NCI-H526 (cell line): ENCODE measurements at regions not wholly inside any gene's neighbourhood (a gene's known extent, or its start where the extent isn't known, plus 50 kb on each side); places are given as distances from the start of the nearest gene placed in this dataset.
"Not testable (repeated sequence)": the region's sequence is repeated elsewhere in the genome, so short reads cannot be mapped to it uniquely, and the experiment has no call there.

Source experiments
- DNase-seq, 2 experiments: peaks; one replicate each; lab custom pipeline; 2025; lab: John Stamatoyannopoulos, UW

DNA sequence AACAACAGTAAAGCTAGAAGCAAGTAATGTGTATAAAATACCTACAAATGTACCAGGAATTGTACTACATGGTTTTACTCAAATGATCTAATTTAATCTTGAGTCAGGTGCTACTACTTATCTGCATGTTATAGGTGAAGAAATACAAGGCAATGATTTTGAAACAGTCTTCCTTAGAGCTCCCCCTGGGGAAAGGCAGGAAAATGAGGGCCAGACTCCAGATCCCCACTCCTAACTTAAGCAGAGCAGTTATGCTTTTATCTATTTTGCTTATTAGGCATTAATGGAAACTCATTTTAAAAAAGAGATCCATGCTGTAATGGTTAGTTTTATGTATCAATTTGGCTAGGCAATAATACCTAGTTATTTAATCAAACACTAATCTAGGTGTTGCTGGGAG is 109.3 kb upstream of the CPSF6 start:
- no peak for DNase-seq

DNA sequence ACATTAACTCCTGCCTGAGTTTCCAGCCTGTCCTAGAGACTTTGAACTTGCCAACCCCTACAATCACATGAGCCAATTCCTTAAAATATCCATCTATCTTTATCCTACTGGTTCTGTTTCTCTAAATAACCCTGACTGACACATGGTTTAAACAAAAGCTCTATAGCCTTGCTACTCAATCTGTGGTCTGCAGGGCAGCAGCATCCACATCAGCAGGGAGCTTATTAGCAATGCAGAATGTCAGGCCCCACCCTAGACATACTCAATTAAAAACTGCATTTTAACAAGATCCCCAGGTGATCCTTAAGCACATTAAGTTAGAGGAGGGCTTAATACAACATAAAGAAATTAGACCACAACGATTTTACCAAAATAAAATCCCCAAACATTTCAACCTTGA is 108.3 kb upstream of the CPSF6 start:
- DNase-seq = no peak

DNA sequence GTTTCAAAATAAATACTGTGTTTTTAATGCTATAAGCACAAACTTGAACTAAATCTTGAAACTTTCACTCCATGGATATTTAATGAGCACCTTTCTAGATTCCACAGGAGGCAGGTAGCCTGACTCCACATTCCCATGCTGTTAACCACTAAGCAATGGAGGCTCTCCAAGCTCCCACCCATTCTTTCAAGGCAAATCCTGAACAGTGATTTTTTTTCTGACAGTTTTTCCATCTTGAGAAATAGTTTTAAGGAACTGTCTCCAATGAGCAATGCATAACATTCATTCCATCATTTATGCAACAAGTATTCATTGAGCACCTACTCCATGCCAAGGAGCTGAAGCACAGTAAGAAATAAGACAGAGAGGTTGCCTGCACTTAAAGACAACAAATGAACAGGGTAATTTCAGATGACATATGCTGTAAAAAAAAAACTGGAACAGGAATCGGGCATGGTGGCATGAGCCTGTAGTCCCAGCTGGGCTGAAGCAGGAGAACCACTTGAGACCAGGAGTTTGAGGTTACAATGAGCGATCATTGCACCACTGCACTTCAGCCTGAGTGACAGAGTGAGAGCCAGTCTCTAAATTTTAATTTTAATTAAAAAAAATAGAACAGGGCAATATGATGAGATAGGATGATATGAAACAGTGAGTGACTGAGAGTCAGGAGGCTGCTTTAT is 102.3 kb upstream of the CPSF6 start:
- DNase-seq = no peak

DNA sequence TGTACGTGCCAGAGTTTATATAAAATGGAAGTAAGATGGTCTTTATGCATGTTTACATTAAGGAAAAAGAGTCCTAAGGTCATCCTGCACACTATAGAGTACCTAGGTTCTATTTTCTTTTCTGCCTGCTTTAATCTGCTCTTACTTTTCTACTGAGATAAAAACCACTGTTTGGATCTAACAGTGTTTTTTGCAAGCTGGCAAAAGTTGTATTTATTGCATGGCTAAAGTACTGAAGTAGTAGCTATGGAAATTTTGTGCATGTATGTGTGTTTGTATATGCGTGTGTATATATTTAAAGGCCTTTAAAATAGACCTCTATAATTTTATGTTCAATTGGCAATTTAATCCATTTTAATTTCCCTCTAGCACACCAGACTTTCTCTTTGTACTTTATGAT is 98.3 kb upstream of the CPSF6 start:
- no peak for DNase-seq

DNA sequence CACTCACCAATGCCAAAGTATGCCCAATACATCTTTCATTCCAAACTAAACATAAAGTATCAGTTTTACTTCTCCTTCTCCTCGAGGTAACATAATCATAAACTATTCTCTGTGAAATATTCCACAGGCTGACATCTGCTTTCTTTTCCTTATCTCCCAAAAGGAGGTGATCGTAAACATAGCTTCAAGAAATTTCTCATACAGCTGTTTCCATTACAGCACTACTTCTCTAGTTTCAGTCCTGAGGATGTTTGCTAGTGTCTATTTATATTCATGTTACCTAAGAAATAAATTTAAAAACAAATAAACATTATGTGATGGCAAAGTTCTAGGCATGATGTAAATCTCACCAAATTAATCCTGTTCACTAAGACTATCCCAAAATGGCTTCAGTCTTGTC is 90.1 kb upstream of the CPSF6 start:
- DNase-seq = no peak

DNA sequence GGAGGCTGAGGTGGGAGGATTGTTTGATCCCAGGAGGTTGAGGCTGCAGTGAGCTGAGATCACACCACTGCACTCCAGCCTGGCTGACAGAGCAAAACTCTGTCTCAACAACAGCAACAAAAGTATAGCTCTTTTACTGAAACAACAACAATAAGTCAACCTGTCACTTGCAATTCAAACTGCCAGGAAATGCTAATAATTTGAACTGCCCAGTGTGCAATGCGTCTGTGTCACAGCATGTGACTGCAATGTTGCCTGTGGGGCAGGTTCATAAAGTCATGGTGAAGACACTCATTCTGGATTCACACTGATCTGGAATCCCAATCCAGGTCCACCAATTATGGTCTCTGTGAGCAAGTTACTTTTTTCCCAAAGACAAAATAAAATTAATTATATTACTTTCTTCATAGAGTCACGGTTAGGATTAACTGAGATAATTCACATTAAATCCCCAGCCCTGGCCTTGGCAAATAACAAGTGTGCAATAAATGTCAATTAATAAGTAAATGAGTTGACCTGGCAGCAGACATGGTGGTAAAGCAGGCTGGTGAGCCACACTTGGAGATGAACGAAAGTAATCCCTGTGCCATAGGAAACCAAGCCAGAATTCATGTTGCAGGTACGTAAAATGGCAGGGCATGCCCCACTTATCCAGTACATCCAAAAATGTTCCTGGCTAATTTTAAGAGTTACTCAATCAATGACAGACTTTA is 89.1 kb upstream of the CPSF6 start:
- DNase-seq = no peak

DNA sequence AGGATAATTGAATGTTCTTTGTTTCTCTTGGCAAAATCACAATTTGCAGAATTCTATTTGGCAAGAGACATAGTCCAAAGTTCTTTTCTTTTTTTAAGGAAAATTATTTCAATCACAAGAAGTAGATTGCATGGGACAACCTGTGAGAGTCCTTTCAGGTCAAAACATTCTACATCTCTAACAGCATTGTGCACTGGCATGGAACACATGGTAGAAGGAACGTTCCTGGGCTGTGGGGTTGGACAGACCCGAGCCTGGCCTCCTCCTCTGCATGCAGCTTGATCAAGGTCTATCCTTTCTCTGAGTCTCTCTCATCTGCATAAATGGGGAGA is 88.6 kb upstream of the CPSF6 start:
- DNase-seq = no peak

DNA sequence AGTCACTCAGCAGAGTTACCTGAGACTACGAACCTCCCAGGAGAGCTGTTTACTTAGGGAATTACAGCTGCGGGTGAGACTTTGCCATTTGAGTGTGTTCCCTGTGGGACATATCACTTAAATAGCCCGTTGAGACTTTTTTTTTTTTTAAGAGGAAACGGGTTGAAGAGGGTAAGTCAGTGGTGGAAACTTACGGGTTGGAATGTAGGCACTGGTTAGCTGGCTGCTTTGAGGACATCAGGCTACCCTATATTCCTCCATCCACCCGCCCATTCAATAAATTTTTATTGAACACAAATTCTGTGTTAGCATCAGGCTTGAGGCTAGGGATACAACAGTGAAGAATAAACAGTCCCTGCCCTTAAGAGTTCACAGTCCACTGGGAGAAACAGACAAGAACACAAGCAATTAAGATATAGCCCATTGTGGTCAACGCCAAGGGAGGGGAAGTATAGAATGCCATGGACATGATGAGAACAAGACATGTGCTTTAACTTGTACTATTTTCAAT is 88.1 kb upstream of the CPSF6 start:
- peak; percentile 18 to 37 for DNase-seq

DNA sequence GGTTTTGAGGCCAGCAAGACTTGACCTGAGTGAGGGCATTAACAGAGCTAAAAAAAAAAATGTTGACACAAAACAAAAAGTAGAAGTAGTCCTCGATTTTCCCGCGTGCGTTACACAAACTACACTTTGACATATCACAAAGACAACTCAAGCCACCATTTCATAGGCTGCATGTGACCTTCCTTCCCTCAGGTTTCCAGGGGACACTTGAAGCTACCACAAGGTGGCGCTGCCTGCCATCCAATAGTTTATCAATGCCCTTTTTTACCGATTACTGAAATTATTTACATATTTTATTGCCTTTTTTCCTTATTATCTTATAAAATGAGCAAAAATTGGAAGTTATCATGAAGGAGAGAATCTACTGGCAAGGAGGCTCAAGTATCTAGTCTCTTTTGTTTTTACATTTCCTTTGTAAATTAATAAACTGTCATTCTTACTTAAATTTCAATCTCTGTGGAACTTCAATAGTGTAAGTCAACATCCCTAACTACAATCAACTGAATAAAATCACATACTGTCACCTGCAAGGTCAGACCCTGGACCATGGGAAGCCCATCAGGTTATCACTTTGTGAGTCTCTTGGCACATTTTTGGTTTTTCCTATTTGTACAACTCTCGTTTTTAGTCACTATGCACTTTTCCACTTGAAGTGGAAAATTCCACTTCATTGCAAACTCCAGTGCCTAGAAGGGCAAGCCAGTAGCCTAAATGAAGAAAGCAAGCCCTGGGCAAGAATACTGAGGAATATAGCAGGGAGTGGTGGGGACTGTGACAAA is 84.6 kb upstream of the CPSF6 start:
- DNase-seq = peak in 1 of 2 experiments; percentile 67

DNA sequence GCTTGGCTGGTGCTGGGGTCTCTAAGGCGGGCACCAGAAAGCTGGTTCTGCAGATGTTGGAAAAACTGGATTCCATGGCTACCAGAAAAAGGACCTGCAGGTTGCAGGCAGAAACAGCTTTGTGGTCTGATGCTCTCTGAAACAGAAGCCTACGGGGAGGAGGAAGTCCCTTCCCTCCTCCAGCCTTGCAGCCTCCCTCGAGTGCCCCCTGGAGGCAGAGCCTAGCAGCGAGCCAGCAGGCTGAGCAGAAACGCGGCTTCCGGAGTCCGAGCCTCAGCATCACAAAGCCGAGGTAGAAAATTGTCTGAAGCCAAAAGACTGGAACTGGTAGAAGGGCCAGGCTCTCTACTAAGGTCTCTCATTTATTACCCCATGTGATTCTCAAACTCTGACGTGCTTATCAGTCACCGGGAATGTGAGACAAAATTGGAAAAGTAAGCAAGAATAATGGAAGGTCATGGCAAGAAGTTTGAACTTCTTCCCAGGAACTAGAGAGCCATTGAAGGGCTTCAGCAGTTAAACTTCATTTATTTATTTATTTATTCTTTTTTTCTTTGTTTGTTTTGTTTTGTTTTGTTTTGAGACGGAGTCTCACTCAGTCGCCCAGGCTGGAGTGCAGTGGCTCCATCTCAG is 82.2 kb upstream of the CPSF6 start:
- peak; percentile 62 to 92 for DNase-seq

DNA sequence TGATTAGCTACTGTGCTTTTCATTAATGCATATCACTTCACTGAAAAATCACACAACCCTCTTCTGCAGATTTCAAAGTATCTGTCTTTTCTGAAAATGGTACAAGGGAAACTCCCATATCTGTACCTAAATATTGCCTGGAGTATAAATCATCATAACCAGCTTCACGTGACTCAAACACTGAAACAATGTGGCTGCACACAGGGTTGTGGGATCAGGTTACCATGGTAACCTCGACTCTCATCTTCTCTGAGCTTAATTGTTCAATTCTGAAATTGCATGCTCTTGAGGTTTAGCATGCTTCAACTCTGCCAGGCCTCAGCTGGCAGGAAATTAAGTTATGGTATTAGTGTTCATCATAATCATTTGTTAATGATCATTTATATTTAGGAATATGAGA is 77.5 kb upstream of the CPSF6 start:
- DNase-seq = no peak

DNA sequence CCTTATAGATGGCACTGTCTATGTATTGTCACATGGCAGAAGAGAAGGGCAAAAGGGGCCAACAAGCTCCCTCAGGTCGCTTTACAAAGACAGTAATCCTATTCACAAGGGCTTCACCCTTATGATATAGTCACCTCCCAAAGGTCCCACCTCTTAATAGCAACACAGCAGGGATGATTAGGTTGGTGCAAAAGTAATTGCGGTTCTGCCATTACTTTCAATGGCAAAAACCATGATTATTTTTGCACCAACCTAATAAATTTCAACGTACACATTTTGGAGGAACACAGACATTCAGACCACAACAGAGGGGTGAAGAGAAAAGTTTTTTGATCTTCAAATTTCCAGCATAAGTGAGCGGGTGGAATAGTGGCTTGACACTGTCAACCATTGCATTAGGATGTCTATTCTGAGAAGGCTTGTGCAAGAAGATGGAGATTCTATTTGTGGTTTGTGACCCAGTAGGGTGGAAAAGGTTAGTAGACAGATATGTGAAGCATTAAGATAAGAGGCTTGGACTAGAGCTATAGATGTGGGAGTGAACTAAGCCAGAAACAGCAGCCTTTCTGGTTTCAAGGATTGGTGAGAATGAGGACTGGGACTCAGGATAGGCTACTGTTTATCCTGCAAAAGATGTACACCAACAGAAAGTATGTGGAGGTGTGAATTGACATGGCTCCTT is 75.5 kb upstream of the CPSF6 start:
- no peak for DNase-seq

DNA sequence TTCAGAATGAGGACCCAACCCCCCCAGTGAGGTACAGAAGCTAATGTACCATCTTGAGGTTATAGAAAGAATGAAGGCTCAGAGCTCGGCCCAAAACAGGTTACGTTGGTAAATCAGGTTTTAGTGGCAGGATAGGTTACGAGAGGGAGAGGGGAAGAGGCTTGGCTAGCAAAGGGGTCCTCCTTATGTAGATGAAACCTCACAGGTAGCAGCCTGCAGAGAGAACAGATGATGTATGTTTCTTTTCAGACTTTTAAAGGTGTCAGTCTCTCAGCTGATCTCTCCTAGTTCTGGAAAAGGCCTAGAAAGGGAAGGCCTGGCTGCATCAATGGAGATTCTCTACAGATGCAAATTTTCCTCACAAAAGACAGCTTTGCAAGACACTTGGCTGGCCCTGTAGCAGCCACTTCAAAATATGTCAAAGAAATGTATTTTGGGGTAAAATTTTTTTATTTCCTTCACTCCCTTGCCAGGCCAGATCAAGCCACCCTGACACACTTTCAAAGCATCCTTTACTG is 71.7 kb upstream of the CPSF6 start:
- DNase-seq = no peak

DNA sequence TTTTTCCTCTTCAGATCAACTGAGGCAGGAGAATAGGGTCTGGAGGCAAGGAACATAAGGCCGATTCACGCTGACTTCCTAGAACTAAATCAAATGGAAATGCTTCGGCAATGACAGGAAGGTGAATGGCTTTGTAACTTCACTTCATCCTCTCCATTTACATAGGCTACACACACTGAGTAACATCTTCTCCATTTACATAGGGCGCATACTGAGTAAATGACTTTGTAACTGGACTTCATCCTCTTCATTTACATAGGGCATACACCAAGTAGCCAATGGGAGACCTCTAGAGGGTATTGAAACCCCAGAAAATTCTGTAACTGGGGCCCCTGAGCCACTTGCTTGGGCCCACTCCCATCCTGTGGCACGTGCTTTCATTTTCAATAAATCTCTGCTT is 71.0 kb upstream of the CPSF6 start:
- DNase-seq = no peak

DNA sequence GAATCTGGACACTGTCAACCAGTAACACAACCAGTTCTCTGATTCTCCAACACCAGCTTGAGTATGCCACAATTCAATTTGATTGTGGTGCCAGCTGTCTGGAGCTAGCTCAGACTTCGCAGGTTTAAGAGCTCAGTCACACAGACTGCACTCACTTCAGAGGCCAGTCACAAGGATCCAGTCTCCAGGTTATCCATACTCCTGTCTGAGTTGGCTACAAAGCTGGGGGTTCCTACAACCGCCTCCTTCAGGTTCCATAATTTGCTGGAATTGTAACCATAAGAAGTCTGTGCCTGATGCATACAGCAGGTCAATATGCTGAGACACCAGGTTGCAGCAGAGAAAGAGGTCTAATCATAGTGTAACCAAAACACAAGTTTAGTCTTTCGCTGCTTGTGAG is 70.5 kb upstream of the CPSF6 start:
- DNase-seq = no peak

DNA sequence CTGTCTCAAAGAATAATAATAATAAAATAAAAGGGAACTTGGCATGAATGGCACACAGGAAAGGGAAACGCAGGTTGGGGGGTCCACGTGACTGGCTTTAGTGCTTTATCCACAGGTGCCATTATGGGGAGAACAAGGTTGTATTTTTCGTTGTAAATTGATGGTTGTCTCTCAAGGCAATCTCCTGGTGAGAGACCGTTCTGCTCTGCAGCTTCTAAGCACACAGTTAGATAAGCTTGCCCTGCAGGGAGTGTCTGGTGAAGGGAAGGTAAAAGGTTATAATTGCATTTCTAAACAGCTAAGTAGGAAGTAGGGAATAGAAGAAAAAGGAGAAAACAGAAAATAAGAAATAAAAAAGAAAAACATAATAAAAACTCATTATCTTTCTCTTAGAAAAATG is 69.1 kb upstream of the CPSF6 start:
- no peak for DNase-seq

DNA sequence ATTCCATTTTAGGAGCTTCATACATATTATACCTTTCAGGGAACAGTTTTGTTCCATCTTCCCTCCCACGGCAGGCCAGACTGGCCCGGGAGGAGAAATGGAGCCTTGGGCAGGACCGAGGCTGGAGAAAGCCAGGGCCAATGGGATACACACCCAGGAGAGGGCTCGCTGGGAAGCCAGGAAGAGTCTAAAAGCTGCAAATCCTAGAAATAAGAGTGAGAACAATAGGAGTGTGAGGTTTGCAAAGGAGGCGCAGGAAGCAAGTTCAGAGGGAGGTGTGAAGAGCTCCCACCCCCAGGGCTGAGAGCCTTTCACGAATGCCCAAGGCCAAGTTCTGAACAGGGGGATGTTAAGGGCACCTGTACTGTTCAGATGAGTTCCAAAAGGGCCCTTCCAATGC is 67.5 kb upstream of the CPSF6 start:
- DNase-seq = no peak

DNA sequence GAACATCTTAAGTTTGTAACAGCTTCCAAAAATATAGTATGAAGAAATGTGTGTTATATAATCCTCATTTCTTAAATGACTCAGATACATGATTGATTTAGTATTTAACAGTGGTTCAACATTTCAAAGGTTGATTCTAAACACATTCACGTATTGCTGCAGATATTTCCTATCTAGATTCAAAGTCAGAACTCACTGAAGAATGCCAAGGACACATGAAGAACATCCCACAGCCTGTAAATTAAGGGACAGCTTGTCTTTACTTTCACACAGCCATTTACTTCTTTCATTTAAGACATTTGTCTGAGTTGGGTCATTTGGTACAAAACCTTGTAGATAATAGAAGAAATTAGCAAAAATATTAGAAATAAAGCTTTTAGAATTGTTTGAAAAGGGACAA is 66.9 kb upstream of the CPSF6 start:
- DNase-seq = no peak

DNA sequence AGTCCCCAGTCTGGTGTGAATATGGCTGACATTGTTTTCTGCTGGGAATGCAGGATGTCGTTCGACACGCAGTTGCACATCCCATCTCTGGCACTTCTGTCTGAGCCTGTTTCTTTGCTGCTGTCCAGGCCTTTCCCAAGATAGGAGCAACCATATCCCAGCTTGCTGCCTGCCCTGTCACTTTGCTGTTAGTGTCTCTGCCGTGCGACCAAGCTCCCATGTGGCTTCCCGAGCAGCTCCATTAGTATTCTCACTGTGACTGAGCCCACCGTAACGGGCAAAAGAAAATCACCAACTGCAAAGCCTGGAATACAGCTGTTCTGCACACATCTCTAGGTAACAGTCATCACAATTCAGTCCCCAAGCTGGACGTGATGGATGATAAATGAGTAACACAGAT is 66.0 kb upstream of the CPSF6 start:
- no peak for DNase-seq

DNA sequence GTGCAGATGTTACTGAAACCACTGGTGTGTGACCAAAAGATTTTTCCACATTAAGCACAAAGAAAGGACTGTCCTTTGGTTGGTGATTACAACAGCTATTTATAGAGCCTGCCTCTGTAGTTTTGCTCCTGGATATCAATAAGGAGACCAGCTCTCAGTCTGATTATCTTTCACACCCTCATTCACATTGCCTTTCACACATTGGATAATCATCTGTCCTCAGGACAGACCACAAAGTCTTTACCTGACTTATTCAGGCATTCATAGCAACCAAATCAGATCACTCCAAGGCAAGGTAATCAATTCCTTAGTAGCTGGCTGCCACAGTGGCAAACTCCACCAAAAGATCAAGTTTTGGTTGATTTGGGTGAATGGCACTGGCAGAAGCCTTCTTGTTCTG is 59.6 kb upstream of the CPSF6 start:
- no peak for DNase-seq

DNA sequence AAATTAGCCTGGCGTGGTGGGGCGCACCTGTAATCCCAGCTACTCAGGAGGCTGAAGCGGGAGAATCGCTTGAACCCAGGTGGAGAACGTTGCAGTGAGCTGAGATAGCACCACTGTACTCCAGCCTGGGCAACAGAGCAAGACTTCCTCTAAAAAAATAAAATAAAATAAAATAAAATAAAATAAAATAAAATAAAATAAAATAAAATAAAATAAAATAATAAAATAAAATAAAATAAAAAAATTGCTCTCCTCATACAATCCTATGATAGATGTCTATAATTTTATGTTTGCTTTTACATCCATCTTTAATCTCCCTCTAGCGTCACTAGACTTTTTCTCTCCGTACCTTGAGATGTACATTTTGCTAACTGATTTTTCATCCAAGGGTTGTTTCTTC is 51.8 kb upstream of the CPSF6 start:
- not testable (repeated sequence) for DNase-seq
